Tibial nerve (tissue), 4 donors: ENCODE measurements at regions not wholly inside any gene's neighbourhood (a gene's known extent, or its start where the extent isn't known, plus 50 kb on each side); places are given as distances from the start of the nearest gene placed in this dataset.

Source experiments
- EP300 ChIP-seq, 2 donors: sonication (generic); formaldehyde crosslinking; IDR thresholded peaks; one replicate each; pipeline ENCODE4 v1.6.1; 2017; ENCODE audit warnings: antibody characterized with exemption in 2 of 2, mild to moderate bottlenecking in 1 of 2
- POLR2A ChIP-seq, 2 donors: fragments of 450-650 bp; IDR thresholded peaks; one replicate each; pipeline ENCODE4 v1.6.1; 2017; ENCODE audit warnings: antibody characterized with exemption in 2 of 2, mild to moderate bottlenecking in 2 of 2, moderate library complexity in 2 of 2
- TF ChIP-seq, protein P1 (sequence below), 5 experiments: fragments of 200-600 bp in 3 of 5; fragments of 450-650 bp in 2 of 5; sonication (generic) in 3 of 5; IDR thresholded peaks; one replicate each; pipeline ENCODE4 v1.5.1; 2016 to 2019; ENCODE audit warnings: antibody characterized with exemption in 5 of 5, mild to moderate bottlenecking in 3 of 5, moderate library complexity in 2 of 5

- TF ChIP-seq POLR2A (IDR thresholded peaks at IDR 0.05) (no peak), EP300 (IDR thresholded peaks at IDR 0.05) (no peak)
- TF ChIP-seq, protein P1, sequence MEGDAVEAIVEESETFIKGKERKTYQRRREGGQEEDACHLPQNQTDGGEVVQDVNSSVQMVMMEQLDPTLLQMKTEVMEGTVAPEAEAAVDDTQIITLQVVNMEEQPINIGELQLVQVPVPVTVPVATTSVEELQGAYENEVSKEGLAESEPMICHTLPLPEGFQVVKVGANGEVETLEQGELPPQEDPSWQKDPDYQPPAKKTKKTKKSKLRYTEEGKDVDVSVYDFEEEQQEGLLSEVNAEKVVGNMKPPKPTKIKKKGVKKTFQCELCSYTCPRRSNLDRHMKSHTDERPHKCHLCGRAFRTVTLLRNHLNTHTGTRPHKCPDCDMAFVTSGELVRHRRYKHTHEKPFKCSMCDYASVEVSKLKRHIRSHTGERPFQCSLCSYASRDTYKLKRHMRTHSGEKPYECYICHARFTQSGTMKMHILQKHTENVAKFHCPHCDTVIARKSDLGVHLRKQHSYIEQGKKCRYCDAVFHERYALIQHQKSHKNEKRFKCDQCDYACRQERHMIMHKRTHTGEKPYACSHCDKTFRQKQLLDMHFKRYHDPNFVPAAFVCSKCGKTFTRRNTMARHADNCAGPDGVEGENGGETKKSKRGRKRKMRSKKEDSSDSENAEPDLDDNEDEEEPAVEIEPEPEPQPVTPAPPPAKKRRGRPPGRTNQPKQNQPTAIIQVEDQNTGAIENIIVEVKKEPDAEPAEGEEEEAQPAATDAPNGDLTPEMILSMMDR (IDR thresholded peaks at IDR 0.05): no peak
These were observed 366.9 kb downstream of the CMPK2 start for GRCh38 chr2:6498841-6499240.
